Stomach (tissue), 8 donors: ENCODE measurements at regions not wholly inside any gene's neighbourhood (a gene's known extent, or its start where the extent isn't known, plus 50 kb on each side); places are given as distances from the start of the nearest gene placed in this dataset.

ENCODE experiments used
- DNase-seq, 2 donors: peaks; one replicate each; pipeline versions ENCODE4 v3.0.0 to v3.0.0-alpha.2; 2013 to 2019
- H3K27ac ChIP-seq, 5 donors: fragments of 200-600 bp in 4 of 5; sonication (generic) in 4 of 5; one replicate each; pipeline ENCODE4 v1.5.1; 2013 to 2019; ENCODE audit warnings: mild to moderate bottlenecking in 1 of 5, moderate library complexity in 1 of 5
- H3K27me3 ChIP-seq, 3 donors: fragments of 200-600 bp; sonication (generic); one replicate each; pipeline ENCODE4 v1.5.1; 2017 to 2019; ENCODE audit warnings: mixed run types in 1 of 3
- H3K36me3 ChIP-seq, 4 donors: fragments of 200-600 bp; sonication (generic); 1 replicate in 3 of 4; 2 replicates in 1 of 4; pipeline ENCODE4 v1.5.1; 2016 to 2019
- H3K4me1 ChIP-seq, 4 donors: fragments of 200-600 bp; sonication (generic); one replicate each; pipeline ENCODE4 v1.5.1; 2016 to 2019
- H3K4me3 ChIP-seq, 4 donors: fragments of 200-600 bp; sonication (generic) in 3 of 4; one replicate each; pipeline ENCODE4 v1.5.1; 2016 to 2019; ENCODE audit warnings: mild to moderate bottlenecking in 1 of 4
- H3K9me3 ChIP-seq, 4 donors: fragments of 200-600 bp; sonication (generic); one replicate each; pipeline ENCODE4 v1.5.1; 2016 to 2019
- EP300 ChIP-seq: sonication (generic); formaldehyde crosslinking; IDR thresholded peaks from one replicate; pipeline ENCODE4 v1.6.1; 2017; ENCODE audit warnings: antibody characterized with exemption
- POLR2A ChIP-seq, 4 donors: fragments of 450-650 bp; IDR thresholded peaks; one replicate each; pipeline ENCODE4 v1.6.1; 2016; ENCODE audit warnings: antibody characterized with exemption in 4 of 4, control low read depth in 2 of 4, mild to moderate bottlenecking in 1 of 4, moderate library complexity in 1 of 4
- POLR2AphosphoS5 ChIP-seq, 3 donors: sonication (generic); formaldehyde crosslinking; IDR thresholded peaks; one replicate each; pipeline ENCODE4 v1.6.1; 2016; ENCODE audit warnings: antibody characterized with exemption in 3 of 3
- WGBS, 5 donors: extraction: QIAGEN DNeasy Blood & Tissue Kit in 3 of 5; methylation state at CpG; one replicate each; pipeline versions ENCODE4 v1.1.5 to v1.1.7; 2013 to 2018; 5-methylcytosine and 5-hydroxymethylcytosine counted together
- intact Hi-C: fragments of 100-400 bp; cut with DNase I; formaldehyde crosslinking; loops from one replicate; pipeline ENCODE4 v1.15.1; 2023; ENCODE audit warnings: low total_unique reads
- TF ChIP-seq, protein P1 (sequence below), 7 experiments: fragments of 450-650 bp in 4 of 7; fragments of 200-600 bp in 3 of 7; sonication (generic) in 3 of 7; IDR thresholded peaks; one replicate each; pipeline ENCODE4 v1.5.1; 2016 to 2019; ENCODE audit warnings: antibody characterized with exemption in 7 of 7, control low read depth in 2 of 7, mild to moderate bottlenecking in 1 of 7
- donor health status: healthy with polysubstance abuse.
- donor health status: Bipolar disorder and iron deficiency.
- donor health status: healthy.

DNA sequence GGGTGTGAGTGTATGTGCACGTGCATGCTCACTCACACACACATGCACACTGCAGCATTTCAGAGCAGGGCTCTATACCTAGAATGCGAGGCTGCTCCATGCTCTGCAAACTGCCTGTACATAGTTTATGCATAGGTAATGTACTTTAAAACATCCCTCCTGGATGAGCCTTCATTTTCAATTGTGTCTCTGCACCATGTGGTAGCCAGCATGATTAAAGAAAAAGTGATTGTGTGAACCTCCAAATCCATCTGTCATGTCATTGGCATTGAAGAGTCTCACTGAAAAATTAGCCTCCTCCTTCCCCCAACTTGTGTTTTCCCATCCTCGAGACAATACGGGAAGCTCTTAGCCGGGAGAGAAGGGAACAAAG lies 120.9 kb upstream of the SPATS2L start:
- no peaks in the 10 kb centered on the region for H3K36me3 ChIP-seq
- TF ChIP-seq EP300 (no peak), POLR2A (IDR thresholded peaks at IDR 0.05) (no peak), POLR2AphosphoS5 (IDR thresholded peaks at IDR 0.05) (no peak)
- TF ChIP-seq, protein P1, sequence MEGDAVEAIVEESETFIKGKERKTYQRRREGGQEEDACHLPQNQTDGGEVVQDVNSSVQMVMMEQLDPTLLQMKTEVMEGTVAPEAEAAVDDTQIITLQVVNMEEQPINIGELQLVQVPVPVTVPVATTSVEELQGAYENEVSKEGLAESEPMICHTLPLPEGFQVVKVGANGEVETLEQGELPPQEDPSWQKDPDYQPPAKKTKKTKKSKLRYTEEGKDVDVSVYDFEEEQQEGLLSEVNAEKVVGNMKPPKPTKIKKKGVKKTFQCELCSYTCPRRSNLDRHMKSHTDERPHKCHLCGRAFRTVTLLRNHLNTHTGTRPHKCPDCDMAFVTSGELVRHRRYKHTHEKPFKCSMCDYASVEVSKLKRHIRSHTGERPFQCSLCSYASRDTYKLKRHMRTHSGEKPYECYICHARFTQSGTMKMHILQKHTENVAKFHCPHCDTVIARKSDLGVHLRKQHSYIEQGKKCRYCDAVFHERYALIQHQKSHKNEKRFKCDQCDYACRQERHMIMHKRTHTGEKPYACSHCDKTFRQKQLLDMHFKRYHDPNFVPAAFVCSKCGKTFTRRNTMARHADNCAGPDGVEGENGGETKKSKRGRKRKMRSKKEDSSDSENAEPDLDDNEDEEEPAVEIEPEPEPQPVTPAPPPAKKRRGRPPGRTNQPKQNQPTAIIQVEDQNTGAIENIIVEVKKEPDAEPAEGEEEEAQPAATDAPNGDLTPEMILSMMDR (IDR thresholded peaks at IDR 0.05), result no peak
- H3K27me3 ChIP-seq, result no peaks in the 10 kb centered on the region
- no peak overlapping the region for H3K4me3 ChIP-seq
- intact Hi-C loops, result no loop called here
- WGBS, 5 donors, result 67 to 78% (median 72%) methylated on average over 5 of the region's 5 CpGs
- H3K9me3 ChIP-seq, result no peaks in the 10 kb centered on the region
- H3K4me1 ChIP-seq, result peaks cover 0 to 9% (median 0%) of the 10 kb centered on the region in 4 donors
- no peak overlapping the region for H3K27ac ChIP-seq
- no peak for DNase-seq

DNA sequence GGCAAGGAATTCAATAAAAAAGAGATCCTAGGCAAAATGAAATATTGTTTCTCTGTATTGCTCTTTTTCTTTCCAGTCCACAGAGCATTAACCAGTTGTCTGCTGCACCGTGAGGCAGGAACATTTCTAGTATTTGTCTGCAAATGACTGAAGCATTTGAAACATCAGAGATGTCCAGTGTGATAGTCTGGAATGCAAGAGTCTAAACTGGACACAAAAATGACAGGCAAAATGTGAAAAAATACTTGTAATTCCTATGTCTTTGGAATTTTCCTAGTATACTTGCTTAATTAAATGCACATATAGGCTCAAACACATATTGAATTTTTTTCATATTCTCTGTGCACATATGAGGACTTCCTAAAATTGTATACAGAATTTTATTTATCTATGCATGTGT lies 120.5 kb upstream of the SPATS2L start:
- H3K36me3 ChIP-seq, result no peaks in the 10 kb centered on the region
- no peak for DNase-seq
- WGBS, 5 donors, result 56 to 73% (median 68%) methylated on average over 1 of the region's 1 CpG
- no peaks in the 10 kb centered on the region for H3K27me3 ChIP-seq
- H3K4me3 ChIP-seq, result no peak overlapping the region
- no peaks in the 10 kb centered on the region for H3K9me3 ChIP-seq
- no peak overlapping the region for H3K27ac ChIP-seq
- intact Hi-C loops, result no loop called here
- TF ChIP-seq POLR2AphosphoS5 (IDR thresholded peaks at IDR 0.05), result no peak
- no peak for TF ChIP-seq EP300
- TF ChIP-seq POLR2A (IDR thresholded peaks at IDR 0.05), result no peak
- TF ChIP-seq, protein P1 (IDR thresholded peaks at IDR 0.05), result no peak
- peaks cover 0 to 9% (median 0%) of the 10 kb centered on the region in 4 donors for H3K4me1 ChIP-seq

- Histone ChIP-seq H3K36me3 (no peaks in the 10 kb centered on the region), H3K9me3 (peaks cover 0 to 3% (median 0%) of the 10 kb centered on the region in 4 donors), H3K4me1 (peaks cover 0 to 9% (median 0%) of the 10 kb centered on the region in 4 donors), H3K4me3 (no peak overlapping the region), H3K27ac (no peak overlapping the region), H3K27me3 (no peaks in the 10 kb centered on the region)
- DNase-seq, result no peak
- WGBS, 5 donors, result 75 to 84% (median 82%) methylated on average over 3 of the region's 3 CpGs
- TF ChIP-seq, protein P1 (IDR thresholded peaks at IDR 0.05), result no peak
- TF ChIP-seq EP300, result no peak
- no peak for TF ChIP-seq POLR2A (IDR thresholded peaks at IDR 0.05)
- TF ChIP-seq POLR2AphosphoS5 (IDR thresholded peaks at IDR 0.05), result no peak
- intact Hi-C loops, result no loop called here
Observed at GRCh38 chr2:200188876-200189275, 117.6 kb upstream of the SPATS2L start.

GRCh38 chr2:200189964-200190363 lies 116.5 kb upstream of the SPATS2L start:
- Histone ChIP-seq H3K27me3 (peaks cover 0 to under 1% (median 0%) of the 10 kb centered on the region in 3 donors), H3K4me3 (no peak overlapping the region), H3K27ac (no peak overlapping the region), H3K4me1 (peaks cover 0 to 7% (median 0%) of the 10 kb centered on the region in 4 donors), H3K9me3 (peaks cover 0 to 3% (median 0%) of the 10 kb centered on the region in 4 donors), H3K36me3 (no peaks in the 10 kb centered on the region)
- TF ChIP-seq POLR2AphosphoS5 (IDR thresholded peaks at IDR 0.05) (no peak), EP300 (no peak), POLR2A (IDR thresholded peaks at IDR 0.05) (no peak)
- TF ChIP-seq, protein P1 (IDR thresholded peaks at IDR 0.05), result no peak
- 54 to 73% (median 63%) methylated on average over 2 of the region's 2 CpGs for WGBS, 5 donors
- intact Hi-C loops, result no loop called here
- DNase-seq, result no peak
